Activated CD8-positive, alpha-beta memory T cell treated with anti-CD3 and anti-CD28 coated beads for 1 hour (primary cell): ENCODE measurements at regions not wholly inside any gene's neighbourhood (a gene's known extent, or its start where the extent isn't known, plus 50 kb on each side); places are given as distances from the start of the nearest gene placed in this dataset.

Experiments
- DNase-seq, 2 donors: peaks; one replicate each; pipeline ENCODE4 v3.0.0-alpha.2; 2020; ENCODE audit warnings: low read depth in 1 of 2; ENCODE audit errors: extremely low read depth in 1 of 2

DNA sequence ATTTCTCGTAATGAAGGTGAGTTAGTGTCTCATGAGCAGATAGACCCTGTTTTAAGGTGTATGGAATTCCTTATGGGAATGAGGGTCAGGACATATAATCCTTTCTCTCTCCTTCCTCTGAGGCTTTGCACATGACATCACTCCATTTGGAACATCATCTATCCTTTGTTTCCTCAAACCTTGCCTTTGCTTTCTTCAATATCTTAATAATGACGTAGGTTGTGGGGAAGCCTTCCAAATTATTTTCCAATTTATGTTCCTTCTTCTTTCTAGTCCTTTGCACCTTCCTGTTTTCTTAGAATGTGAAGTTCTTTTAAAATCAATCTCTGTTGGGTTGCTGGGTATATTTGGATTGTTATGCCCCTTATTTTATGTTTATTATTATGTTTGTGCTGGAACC lies 502.9 kb upstream of the STXBP6 start:
- DNase-seq: no peak

DNA sequence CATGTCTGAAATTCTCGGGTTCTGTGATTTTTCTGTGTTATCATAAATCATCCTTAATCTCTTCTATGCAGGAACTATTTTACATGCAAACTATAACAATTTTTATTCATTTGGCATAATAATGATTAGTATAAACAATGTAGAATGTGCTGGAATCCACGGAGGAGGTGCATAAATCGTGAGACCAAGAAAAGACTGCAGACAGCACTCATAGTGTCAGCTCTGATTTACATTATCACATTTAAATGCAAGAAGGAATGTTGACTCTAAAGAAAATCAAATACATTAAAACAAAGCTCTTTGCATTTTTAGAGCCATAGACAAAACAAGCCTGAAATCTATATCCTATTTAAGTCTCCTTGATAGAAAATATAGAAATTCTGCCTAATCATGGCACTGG lies 501.7 kb upstream of the STXBP6 start:
- DNase-seq: no peak

DNA sequence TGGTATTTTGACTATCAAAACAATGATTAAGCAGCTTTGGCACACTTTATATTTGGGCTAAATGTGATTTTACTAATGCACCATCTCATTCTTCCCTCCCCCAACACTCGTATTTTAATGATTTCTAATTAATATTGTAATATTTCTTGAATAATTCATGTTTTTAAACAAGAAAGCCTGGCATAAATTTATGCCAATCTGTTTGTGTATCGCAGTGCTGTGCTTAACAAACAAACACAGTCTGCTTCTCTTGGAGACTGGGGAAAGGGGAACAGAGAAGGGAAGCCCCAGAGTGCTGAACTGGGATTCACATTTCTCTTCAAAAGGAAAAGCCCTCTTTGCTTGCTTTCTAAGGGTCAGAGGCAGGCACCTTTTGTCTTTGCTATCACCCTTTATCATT lies 496.9 kb upstream of the STXBP6 start:
- no peak for DNase-seq

DNA sequence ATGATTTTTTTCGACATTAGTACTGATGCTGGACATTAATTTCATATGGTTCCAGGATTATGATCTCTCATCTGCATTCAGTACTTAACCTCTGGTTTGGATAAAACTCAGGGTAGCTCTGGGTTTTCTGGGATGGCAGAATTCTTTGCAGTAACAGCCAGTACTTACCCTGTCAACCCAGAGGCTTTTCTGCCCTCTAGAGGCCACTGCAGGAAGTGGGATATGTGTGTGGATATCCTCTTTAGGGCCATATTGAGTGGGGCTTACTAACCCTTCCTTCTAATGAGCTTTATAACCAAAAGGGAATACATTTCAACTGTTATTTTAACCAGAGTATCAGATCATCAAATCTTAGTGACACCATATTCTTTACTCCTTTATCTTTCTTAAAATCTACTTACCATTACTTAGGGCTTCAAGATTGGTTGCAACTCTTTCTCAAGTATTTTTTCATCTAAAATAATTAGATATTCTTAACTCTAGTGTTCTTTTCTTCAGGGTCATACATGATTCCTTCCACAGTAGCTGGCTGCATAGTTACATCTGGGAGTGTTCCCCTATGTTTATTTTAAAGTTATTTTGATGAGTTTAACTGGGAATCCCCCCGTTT lies 488.0 kb upstream of the STXBP6 start:
- DNase-seq: no peak

DNA sequence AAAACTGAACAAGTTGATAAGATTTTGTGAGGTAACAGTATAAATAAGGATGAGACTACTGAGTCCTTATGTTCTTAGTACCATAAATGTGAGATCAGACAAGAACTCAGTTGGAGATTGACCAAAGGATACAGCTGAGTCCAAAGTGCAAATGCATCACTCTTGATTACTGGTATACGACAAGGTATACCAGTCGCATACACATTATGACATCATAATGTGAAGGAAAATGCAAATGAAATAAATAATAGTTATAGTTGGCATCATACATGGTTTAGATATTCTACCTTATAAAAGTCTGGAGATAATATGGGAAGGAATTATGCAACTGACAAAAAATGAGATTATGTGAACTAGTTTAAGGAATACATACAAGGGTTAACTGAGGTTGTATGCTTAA lies 476.3 kb upstream of the STXBP6 start:
- no peak for DNase-seq

DNA sequence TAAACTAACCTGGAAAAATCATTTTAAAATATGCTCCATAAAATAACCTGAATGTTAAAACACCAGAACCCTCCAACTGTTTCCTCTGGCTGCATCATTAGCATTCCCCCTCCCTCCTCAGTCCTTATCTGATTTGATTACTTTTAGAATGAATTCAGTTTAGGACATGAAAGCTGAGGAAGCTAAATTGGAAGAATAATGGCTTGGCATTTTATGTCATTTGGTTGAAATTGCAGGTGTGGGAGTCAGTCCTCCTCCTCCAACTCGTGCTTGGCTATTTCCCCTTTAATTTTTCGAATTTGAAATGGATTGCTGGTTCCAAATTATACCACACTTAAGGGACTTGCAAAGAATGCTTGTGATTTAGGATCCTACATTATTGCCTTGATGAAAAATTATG lies 473.0 kb upstream of the STXBP6 start:
- no peak for DNase-seq

DNA sequence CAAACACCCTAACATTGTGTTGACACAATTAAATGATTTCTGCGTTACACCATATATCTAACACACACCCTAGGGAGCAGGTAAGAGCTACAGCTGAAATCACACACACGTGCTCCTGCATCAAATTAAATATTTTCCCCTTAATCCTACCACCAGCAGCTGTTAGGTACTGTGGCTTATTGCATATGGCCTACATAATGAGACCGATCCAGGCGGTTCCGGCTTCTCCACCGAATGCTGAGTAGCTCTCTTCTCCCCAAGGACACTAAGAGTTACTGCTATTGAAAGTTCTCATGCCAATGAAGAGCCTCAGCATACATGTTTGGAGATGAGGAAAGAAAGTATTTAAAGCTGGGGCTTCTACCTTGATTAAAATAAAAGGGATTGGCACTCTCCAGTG lies 472.2 kb upstream of the STXBP6 start:
- DNase-seq: no peak

DNA sequence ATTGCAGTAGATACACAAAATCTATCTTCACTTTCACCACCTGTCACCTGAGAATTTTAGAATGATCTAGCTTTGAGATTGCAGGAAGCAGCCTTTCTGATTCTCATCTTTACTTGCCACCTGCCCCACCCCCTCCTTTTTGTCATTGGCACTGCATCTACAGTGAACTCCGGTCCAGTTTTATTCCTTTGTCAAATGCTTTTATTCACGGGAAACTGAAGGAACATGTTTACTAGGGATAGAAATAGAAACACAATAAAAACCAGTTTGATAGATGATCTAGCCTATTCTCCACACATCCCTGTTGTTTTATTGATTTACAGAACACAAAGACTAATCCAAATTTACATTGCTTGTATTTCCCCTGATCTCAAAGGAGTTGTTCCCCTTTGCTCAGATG lies 471.7 kb upstream of the STXBP6 start:
- DNase-seq: no peak

DNA sequence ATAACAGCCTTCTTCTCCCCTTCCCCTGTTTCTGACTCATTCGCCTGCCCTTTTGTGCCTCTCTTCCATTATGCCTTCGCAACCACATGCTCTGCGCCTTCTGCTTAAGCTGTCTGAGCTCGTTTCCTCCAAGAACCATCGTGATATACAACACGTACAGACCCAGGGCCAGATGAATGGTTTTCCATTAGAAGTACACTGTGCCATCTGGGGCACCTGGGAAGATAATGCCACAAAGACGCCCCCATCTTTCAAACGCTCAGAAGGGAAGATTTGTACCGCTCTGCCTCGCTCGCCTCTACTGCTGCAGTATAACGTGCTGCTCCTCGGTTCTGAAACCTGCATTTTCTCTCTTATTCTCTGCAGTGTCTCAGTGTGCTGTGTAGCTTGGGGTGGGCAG lies 470.9 kb upstream of the STXBP6 start:
- no peak for DNase-seq

DNA sequence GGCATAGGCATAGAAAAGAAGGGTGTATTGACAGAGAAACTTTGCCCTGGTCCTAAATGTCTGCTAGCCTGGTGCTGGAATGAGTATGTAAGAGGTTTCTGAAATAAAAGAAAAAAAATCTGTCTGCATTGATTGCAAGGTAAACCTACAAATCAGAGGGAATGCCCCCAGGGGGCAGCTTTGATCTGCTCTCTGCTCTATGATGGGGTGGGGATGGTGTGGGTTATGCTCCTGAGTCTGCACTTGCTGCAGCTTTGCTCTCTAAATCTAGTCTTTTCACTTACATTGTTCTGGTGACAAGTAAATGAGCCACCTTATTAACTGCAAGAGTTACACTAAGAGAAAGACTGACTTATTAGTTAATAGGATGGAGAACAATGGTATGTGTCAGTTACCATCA lies 468.4 kb upstream of the STXBP6 start:
- DNase-seq: no peak

DNA sequence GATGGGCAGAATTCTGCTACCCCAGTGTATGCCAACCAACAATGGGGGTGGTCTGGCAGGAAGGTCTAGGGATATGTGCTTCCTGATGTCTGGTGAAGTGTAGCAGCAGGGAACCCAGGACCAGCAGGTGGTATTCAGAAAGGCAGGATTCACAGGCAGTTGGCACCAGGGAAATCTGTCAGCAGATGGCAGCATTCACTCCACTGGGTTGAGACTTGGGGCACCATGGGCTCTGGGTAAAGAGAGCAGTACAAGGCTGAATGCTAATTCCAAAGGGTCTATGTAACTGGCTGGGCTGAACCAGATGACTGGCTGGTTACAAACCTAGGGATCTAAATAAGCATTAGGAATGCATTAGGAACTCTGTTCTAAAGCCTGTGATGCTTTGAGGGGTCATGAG lies 466.9 kb upstream of the STXBP6 start:
- DNase-seq: no peak

DNA sequence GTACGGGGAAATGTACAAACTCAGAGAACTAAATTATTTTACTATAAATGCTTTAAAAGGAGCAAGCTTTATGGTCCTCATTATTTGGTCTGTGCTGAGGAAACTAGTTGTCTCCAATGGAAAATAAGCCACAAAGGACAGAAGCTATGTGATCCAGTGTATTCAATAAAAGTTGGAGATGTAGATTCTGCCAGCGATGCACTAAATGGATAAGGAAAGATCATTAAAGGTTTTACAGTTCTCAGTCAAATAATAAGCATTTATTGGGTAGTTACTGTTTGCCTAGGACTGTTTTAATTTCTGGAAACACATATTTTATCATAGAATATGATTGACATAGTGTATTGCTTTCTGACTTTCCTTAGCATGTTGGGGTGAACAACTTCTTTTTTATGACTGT lies 458.9 kb upstream of the STXBP6 start:
- DNase-seq: no peak

DNA sequence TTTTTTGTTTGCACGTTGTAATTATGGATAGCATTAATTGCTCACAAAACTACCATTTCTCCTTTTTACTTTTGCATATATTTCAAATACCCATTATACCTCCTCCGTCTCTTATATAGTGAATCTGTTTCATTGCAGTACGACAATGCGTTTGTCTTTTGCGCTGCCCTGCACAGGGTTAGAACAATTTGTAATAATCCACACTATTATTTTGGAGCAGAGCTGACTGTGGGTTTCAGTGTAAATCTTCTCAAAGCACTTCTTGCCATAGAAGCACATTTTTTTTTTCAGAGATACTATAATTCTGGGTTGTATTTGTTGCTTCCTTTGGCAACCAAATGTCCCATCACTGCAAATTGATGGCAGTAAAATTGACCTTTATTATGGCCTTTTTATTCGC lies 451.8 kb upstream of the STXBP6 start:
- no peak for DNase-seq

DNA sequence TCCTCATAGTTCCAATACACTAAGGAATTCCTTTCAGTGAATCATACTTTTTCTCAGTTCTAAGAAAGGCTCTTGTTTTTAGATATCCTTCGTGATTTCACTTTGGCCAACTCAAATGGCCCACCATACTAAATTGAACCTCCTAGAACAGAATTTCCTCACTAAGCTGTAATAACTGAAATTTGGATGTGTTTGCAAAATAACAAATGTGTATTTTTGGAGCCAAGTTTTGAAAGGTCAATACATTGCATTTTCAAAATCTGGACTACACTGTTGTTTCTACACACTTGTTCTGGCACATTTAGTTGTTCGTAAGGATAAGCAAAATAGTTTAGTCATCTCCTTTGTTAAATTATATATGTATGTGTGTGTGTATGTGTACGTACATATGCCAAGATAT lies 439.0 kb upstream of the STXBP6 start:
- no peak for DNase-seq

DNA sequence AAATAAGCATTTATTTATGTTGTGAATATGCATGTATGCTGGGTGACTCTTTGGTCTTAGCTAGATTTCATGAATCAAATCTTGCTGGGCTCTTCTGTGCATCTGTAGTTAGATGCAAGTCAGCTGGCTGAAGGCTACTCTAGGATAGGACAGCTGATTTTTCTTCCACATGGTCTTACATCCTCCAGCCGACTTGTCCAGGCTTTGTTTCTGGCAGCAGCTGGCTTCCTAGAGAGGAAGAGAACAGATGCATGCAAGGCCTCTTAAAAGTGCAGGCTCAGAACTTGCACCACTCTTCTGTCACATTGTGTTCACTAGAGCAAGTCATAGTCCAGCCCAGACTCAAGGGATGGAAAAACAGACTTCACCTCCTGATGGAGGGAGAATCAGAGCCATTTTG lies 435.4 kb upstream of the STXBP6 start:
- DNase-seq: no peak

DNA sequence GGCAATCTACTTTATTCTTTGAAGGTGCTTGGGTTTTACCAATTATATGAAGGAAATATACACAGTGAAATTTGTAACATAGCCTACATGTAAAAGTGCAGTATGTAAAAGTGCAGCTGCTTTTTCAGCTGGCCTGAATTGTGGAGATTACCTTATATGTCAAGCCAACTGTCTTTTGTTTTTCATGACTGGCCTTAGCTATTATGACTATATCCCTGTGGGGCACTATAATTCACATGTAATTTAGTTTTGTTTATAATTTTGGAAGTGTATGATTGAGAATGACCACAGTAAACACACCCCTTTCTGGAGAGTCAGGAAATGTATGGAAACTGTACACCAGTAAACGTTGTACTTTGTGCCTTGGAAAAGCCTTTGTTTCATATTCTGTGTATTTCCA lies 435.0 kb upstream of the STXBP6 start:
- DNase-seq: no peak

DNA sequence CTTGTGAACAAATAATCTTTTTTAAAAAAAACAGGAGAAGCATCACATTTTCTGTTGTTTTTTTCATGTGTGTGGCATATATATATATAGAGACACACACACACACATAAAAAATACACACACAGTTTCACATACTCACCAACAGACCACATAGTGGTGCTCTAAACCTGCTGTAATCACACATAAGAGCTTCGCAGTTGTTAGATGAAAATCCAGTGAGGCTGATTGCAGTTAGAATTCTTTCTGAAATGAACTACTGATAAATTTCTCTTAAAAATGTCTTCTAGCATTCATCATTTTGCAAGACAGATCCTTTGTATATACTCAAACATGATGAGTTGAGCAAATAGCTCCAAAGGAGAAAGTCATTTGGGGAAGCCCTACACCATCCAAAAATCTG lies 434.3 kb upstream of the STXBP6 start:
- no peak for DNase-seq

DNA sequence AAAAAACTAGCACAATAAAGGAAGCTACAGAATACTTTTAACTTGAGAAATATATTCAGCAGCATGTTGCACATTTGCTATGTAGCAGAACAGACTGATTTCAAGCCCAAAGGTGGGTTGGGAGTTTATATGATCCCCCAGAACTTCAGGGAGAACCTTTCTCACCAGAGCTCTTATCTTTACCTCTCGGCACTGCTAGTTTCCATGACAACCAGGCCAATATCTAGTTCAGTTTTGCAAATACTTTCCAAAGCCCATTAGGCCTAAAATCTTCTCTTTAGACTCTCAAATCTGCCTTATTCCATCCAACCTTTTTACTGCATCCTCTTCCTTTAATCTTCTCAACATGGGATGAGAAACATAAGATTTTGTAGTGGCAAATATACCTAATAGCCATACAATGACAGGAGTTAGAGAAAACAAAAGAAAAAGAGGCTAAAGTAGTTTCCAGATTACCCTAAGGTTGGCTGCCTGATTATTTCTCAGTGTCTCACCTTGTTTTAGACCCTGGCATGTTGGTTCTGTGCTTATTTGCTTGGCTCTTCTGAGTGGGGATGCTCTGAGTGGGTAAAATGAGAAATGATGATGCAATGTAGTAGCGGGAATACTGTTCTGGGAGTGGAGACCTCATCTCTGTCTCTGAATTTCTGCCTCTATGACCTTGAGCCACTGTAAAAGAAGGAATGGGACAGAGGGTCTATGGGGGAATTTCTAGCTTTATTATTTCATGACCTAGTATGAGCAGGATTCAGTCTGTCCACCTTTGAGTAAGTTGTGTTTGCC lies 427.6 kb upstream of the STXBP6 start:
- no peak for DNase-seq

DNA sequence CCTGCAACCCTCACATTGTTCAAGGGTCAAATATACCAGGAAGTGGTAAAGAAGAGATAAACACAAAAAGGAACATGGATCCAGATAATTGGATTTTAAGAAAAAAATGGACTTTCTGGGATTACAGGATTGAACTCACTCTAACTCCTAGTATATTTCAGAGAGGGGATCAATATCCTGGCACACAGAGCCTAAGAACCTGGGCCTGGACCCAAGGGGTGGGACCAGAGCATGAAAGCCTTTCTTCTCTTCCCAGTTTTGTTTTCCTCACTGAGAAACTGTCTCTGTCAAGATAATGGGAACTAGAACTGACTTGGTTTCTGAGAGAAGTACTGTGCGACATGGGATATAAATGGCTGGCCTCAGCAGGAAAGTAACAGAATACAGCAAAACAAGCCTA lies 422.8 kb upstream of the STXBP6 start:
- DNase-seq: no peak

DNA sequence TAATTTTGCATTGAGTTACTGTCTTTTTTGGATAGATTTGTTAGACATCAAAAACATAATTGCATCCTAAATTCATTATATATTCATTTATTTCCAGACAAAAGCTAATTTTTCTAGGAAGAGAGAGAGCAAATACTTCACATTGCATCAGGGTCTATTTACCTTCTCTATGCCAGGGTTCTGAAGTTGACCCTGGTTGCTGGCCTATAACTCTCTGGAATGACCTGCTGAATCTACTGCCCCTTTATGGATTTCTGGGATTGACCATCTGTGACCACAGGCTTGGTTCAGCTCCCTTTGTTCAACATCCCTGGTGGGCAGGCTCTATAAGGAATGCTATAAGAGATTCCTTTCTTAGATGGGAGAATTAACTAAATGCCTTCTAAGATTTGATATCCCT lies 414.8 kb upstream of the STXBP6 start:
- DNase-seq: no peak

DNA sequence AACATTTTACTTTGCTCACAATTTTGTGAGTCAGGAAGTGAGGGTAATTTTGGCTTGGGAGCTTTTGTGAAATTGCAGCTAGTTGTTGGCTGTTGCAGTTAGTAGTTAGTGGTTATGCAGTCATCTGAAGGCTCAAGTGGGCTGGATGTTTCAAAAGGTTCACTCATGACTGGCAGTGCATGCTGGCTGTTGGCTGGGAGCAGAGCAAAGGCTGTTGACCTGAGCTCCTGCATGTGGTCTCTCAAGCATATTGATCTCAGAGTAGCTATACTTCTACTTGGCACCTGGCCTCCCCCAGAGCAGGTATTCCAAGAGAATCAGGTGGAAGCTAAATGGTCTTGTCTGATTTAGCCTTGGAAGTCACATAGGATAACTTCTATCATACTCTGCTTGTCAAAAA lies 414.1 kb upstream of the STXBP6 start:
- DNase-seq: no peak

DNA sequence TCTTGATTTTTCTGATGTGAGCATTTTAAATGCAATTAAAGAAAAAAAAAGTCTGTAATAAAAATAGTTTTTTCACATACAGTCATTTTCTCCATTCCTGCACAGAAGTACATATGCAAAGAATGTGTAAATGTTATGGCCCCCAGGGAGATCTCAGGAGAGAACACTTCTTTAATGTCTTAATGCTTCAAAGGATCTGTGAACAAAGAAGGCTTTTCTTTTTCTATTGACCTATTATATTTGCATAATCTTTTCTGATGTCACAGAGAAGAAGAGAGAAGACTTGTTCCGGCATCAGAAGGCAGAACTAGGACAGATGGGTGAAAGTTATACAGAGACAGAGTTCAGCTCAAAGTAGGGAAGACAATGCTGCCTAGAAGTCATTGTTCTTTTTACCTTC lies 413.5 kb upstream of the STXBP6 start:
- no peak for DNase-seq

DNA sequence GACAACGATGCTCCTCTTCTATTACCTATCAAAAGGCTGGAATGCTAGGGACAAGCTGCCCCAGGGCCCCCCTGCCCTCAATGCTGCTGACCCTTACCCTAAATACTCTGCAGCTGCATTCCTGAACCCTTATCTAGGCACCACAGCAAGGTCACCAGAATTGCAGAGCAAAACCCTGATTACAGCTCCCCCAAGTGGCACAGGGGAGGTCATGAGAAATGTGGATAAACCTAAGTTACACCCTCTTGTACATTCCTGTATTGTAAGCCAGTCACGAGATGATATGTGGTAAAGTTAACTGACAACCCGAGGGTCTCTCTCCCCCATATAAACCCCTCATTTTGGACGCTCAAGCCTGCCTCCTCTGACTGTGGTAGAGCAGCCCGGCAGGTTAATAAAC lies 411.8 kb upstream of the STXBP6 start:
- no peak for DNase-seq
